GM04503 (cell line): ENCODE measurements at regions not wholly inside any gene's neighbourhood (a gene's known extent, or its start where the extent isn't known, plus 50 kb on each side); places are given as distances from the start of the nearest gene placed in this dataset.
"Not testable (repeated sequence)": the region's sequence is repeated elsewhere in the genome, so short reads cannot be mapped to it uniquely, and the experiment has no call there.

ENCODE experiments used
- DNase-seq: peaks from one replicate; pipeline ENCODE4 v3.0.0-alpha.2; 2012; ENCODE audit warnings: low read depth

DNA sequence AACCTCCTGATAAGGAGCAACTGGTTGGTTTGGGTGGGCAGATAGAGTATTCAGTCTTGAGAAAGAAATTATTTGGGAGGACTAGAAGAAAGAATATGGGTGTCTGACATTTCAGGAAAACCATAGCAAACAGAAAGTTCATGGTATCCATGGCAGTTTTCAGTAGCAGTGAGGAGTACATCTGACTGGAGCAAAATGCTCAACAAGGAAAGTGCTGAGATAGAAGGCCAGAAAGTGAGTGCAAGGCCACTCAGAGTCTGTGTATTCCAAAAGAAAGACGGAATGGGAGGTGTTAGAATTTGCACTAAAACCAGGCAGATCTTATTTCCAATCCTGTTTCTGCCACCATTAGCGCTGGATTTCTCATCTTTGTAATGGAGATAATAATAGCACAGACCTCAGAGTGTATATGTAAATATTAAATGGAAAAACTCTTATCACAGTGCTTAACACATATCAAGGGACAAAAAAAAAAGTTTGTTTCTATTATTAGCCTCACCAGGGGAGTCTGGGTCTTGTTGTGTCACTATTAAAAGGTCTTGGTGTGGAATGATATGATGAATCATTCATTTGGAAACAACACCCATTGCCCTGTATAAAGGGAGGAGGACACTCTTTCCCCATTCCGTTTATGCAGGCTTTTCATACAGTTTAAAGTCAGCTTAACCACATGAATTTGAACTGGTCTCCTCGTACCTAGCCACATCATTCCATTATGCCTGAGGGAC is 349.8 kb downstream of the IPO8 start:
- DNase-seq, result no peak

DNA sequence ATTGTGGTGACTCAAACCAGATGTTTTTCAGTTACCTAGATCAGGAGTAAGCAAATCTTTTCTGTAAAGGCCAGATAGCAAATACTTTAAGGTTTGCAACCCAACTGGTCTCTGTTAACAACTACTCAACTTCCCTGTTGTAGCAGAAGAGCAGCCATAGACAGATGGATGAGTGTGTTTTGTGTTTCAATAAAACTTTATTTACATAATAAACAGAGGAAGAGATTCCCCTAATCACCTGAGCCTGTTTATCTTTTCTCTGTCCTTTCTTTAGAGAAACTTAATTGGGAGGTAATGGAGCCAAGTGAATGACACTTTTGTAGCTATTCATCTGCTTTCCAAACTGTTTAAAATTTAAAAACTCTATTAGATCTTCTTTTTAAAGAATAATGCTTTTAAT is 365.1 kb downstream of the IPO8 start:
- no peak for DNase-seq

DNA sequence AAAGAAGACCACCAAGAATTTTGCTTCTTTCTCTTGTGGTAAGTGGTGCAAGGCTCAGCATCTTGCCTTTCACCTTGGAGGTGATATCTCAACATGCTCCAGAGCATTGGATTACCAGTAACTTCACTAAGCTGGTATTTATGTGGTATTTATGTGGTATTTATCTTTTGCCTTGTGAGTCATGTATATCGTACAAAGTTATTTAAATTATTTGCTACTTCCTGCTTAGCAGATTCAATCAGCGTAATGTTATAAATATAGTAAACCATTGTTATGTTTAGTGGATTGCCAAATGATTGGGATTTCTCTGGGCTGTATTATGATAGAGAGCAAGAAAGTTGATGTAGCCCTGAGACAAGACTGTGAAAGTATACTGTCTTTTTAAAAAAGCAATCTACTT is 366.4 kb downstream of the IPO8 start:
- no peak for DNase-seq

- DNase-seq, result no peak
Measured at GRCh38 chr12:30323008-30323407, 372.7 kb downstream of the IPO8 start.

DNA sequence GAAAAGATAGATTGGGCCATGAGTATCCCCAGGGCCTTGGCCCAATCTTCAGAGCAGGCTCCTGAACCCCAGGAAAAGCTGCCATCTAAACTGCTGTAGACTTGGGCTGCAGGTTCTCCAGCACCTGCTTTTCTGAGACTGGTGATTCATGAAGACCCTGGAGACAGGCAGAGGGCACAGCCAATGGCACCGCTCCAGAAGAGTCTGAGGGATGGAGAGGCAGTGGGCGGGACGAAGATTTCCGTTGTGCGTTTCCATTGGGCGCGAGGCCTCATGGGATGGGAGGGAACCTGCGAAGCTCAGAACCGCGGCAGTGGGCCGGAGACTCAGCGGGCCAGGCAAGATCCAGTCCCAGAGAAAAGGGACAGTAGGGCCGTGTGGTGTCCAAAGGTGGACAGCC is 375.1 kb downstream of the IPO8 start:
- no peak for DNase-seq

GRCh38 chr12:30314506-30315100 is 381.1 kb downstream of the IPO8 start:
- no peak for DNase-seq

DNA sequence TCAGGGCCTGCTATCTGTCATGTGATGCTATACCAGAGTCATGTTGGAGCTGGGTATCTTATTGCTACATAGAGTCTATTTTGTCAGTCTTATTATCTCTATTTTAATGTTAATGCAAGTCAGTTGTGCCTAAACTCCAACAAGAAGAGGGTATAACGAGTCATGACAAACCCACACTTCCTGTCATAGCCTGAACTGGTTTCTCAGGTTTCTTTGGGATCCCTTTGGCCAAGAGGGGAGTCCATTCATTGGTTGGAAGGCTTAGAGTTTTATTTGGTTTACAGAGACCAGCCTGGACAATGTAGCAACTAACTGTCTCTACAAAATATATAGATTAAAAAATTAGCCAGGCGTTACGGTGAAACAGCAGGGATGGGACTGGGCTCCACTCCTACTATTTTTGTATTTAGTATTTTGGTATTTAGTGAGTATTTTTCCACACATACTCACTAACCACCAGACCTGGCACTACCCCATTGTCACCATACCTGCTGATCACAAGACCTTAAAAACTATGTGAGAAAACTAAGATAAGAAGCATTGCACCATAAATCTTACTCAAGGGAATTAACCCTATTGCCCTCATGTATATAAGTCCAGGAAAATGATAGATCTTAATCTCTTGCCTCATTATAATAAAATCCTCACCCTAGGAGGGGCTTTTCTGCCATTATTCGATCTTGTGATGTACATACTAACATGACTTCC is 387.5 kb downstream of the IPO8 start:
- no peak for DNase-seq

GRCh38 chr12:30304528-30304927 is 391.1 kb downstream of the IPO8 start:
- DNase-seq, result no peak

- DNase-seq, result no peak
Measured at GRCh38 chr12:30301291-30301690, 394.4 kb downstream of the IPO8 start.

GRCh38 chr12:30296486-30296885 is 399.2 kb downstream of the IPO8 start:
- DNase-seq, result no peak

GRCh38 chr12:30286345-30286926 is 409.2 kb downstream of the IPO8 start:
- no peak for DNase-seq

- DNase-seq, result no peak
Measured at GRCh38 chr12:30278401-30278800, 417.3 kb downstream of the IPO8 start.

GRCh38 chr12:30272515-30272914 is 423.2 kb downstream of the IPO8 start:
- DNase-seq, result not testable (repeated sequence)

GRCh38 chr12:30269496-30269895 is 426.2 kb downstream of the IPO8 start:
- no peak for DNase-seq

- DNase-seq, result no peak
Measured at GRCh38 chr12:30268041-30268440, 427.6 kb downstream of the IPO8 start.

- DNase-seq, result no peak
Measured at GRCh38 chr12:30263434-30263833, 432.2 kb downstream of the IPO8 start.

DNA sequence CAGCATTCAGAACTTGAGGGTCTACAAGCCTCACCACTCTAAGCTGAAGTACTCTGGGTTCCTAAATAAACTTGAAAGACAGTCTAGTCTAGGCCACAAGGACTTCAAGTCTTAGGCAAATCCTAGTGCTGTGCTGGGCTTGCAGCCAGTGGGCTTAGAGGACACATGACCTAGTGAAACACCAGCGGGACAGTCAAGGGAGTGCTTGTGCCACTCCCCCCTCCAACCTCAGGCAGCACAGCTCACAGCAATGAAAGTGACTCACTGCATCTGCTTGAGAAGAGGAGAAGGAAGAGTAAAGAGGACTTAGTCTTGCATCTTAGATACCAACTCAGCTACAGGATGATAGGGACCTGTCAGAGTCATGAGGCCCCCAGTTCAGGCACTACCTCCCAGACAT is 438.1 kb downstream of the IPO8 start:
- no peak for DNase-seq

GRCh38 chr12:30251546-30251945 is 444.1 kb downstream of the IPO8 start:
- DNase-seq, result no peak

GRCh38 chr12:30243426-30243825 is 452.2 kb downstream of the IPO8 start:
- no peak for DNase-seq

GRCh38 chr12:30219047-30219446 is 435.3 kb upstream of the TMTC1 start:
- DNase-seq, result no peak

DNA sequence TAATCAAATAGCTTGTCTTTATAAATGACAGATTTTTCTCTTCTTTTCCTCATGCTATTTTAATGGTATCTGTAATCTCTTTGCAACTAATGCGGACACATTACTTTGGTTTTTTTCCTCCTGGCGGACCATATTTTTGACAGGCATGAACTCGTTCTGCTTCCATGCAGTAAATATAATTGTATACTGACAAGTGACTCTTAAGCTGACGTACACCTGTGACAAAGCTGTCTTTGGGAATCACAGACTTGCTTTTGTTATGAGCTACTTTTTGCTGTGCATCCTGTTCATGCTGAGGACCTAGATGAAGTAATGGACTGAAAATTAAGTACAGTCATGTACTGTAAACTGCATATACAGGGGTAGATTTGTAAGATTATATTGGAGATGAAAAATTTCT is 434.3 kb upstream of the TMTC1 start:
- no peak for DNase-seq

DNA sequence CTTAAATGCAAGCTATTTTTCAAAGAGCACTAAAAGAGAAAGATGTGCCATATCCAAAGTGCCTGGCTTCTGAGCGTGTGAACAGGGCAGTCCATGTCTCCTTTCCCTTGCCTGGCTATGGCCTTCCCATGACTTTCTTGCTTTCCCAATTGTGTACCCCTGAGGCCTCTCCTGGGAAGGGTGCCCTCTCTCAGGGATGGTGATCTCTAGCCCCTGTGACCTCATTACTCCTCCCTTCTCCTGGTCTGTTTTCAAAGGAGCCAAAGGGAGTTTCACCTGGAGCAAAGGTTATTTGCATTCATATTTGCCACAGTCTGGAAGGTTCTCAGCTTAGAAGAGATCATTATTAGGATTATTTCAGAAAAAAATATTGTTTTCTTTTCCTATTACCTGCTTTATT is 429.4 kb upstream of the TMTC1 start:
- DNase-seq, result no peak

DNA sequence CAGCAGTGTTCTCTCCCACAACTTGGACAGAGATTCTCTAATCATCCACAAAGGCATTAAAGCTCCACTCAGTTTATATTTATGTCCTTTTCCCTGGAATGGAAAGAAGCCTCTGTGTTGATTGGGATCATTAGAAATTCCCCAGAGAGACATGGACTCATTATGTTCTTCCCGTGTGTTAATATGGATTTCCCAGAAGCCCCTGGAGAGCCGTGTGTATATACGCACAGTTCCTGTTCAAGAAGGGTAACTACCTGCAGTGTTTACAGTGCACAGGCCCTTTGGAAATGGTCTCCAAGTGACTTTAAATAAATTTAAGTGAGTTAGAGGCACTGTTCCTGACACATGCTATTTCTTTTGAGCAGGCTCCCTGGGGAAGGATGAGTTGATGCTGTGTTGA is 428.0 kb upstream of the TMTC1 start:
- DNase-seq, result no peak
